Keratinocyte (primary cell): ENCODE measurements at regions not wholly inside any gene's neighbourhood (a gene's known extent, or its start where the extent isn't known, plus 50 kb on each side); places are given as distances from the start of the nearest gene placed in this dataset.

ENCODE experiments used
- DNase-seq: peaks from one replicate; pipeline ENCODE4 v3.0.0-alpha.2; 2011; ENCODE audit warnings: low read depth, missing footprints, low spot score
- FAIRE-seq: peaks from 2 replicates; lab custom pipeline; 2011; peaks lifted over from hg19 to GRCh38; lab: Jason Lieb, UNC
- H2AFZ ChIP-seq: 2 replicates; pipeline ENCODE4 v1.6.0; 2012; ENCODE audit warnings: low read length, control low read depth, inconsistent platforms; ENCODE audit not compliant: control insufficient read depth
- H3K27ac ChIP-seq: 2 replicates; pipeline ENCODE4 v1.5.1; 2011; ENCODE audit warnings: low read length; ENCODE audit not compliant: control insufficient read depth, insufficient read depth
- H3K27me3 ChIP-seq: 3 replicates; pipeline ENCODE4 v1.6.0; 2011; ENCODE audit warnings: low read length; ENCODE audit not compliant: control insufficient read depth, insufficient read depth; ENCODE audit errors: extremely low read depth
- H3K36me3 ChIP-seq, 2 experiments: 2 replicates in 1 of 2; 3 replicates in 1 of 2; pipeline ENCODE4 v1.5.1; 2011; ENCODE audit warnings: low read length in 2 of 2, mild to moderate bottlenecking in 1 of 2; ENCODE audit not compliant: control insufficient read depth in 2 of 2, insufficient read depth in 2 of 2; ENCODE audit errors: extremely low read depth in 1 of 2
- H3K4me1 ChIP-seq: 3 replicates; pipeline ENCODE4 v1.5.1; 2011; ENCODE audit warnings: low read length; ENCODE audit not compliant: control insufficient read depth, insufficient read depth; ENCODE audit errors: extremely low read depth
- H3K4me2 ChIP-seq: 3 replicates; pipeline ENCODE4 v1.6.0; 2011; ENCODE audit warnings: low read depth, low read length; ENCODE audit not compliant: control insufficient read depth, insufficient read depth; ENCODE audit errors: extremely low read depth
- H3K4me3 ChIP-seq, 3 experiments: fragments of 200-600 bp in 1 of 3; sonication (generic) in 1 of 3; 2 replicates in 2 of 3; 3 replicates in 1 of 3; pipeline ENCODE4 v1.5.1; 2011 to 2016; ENCODE audit warnings: low read length in 3 of 3, mild to moderate bottlenecking in 3 of 3, control low read depth in 2 of 3, inconsistent platforms in 1 of 3, low read depth in 1 of 3, mixed read lengths in 1 of 3, mixed run types in 1 of 3, moderate library complexity in 1 of 3; ENCODE audit not compliant: control insufficient read depth in 2 of 3, insufficient read depth in 2 of 3; ENCODE audit errors: extremely low read depth in 1 of 3
- H3K79me2 ChIP-seq: 2 replicates; pipeline ENCODE4 v1.6.0; 2012; ENCODE audit warnings: low read length; ENCODE audit not compliant: control insufficient read depth, insufficient read depth
- H3K9ac ChIP-seq: 3 replicates; pipeline ENCODE4 v1.6.0; 2011; ENCODE audit warnings: low read length; ENCODE audit not compliant: control insufficient read depth, insufficient read depth; ENCODE audit errors: extremely low read depth
- H3K9me1 ChIP-seq: 3 replicates; pipeline ENCODE4 v1.6.0; 2011; ENCODE audit warnings: low read length; ENCODE audit not compliant: control insufficient read depth, insufficient read depth; ENCODE audit errors: extremely low read depth
- H3K9me3 ChIP-seq: 2 replicates; pipeline ENCODE4 v1.5.1; 2012; ENCODE audit warnings: low read depth, low read length; ENCODE audit not compliant: control insufficient read depth
- H4K20me1 ChIP-seq: 3 replicates; pipeline ENCODE4 v1.6.0; 2011; ENCODE audit warnings: low read length; ENCODE audit not compliant: control insufficient read depth, insufficient read depth; ENCODE audit errors: extremely low read depth
- EZH2 ChIP-seq: IDR thresholded peaks from one replicate; pipeline ENCODE4 v1.6.1; 2012; ENCODE audit warnings: inconsistent platforms, mild to moderate bottlenecking, low read length, moderate library complexity
- dilution Hi-C: fragments of 300-500 bp; cut with MboI; formaldehyde crosslinking; loops from one replicate; pipeline ENCODE4 v1.7.0; 2020; ENCODE audit warnings: low sequenced_read_pairs; ENCODE audit not compliant: extremely low pct_ligation_motif_present
- TF ChIP-seq, protein P1 (sequence below), 3 experiments: IDR thresholded peaks in 1 of 3; conservative IDR thresholded peaks in 1 of 3; optimal IDR thresholded peaks in 1 of 3; 2 replicates in 2 of 3; 3 replicates in 1 of 3; pipeline versions ENCODE3 to v1.5.1; 2011; ENCODE audit warnings: low read length in 3 of 3, mild to moderate bottlenecking in 3 of 3, moderate library complexity in 2 of 3, control low read depth in 1 of 3, inconsistent platforms in 1 of 3; ENCODE audit not compliant: insufficient read depth in 2 of 3; ENCODE audit errors: extremely low read depth in 1 of 3

DNA sequence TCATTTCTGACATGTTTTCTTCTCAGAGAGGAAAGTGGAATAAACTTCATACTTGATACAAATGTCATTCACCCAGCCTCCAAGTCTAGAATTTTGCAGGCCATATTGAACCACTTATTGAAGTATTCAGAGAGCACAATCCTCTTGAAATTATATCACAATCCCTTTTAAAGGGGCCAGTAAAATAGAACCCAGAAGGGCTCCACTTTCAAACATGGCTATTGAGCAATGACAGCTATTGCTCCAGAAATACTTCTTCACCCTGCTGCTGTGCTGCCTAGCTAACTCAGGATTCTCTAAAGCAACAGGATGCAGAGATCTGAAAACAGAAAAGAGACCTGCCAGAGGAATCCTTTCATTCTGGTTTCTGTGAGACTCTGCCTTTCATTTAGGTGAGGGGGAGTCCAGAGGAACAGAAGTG, 275.0 kb upstream of the CDH5 start:
- no peak for TF ChIP-seq EZH2
- Histone ChIP-seq H3K9me1 (no peaks in the 10 kb centered on the region), H3K9ac (no peak overlapping the region), H3K4me2 (no peak overlapping the region), H3K4me3 (no peak overlapping the region), H4K20me1 (no peaks in the 10 kb centered on the region), H3K27me3 (no peaks in the 10 kb centered on the region), H3K27ac (no peak overlapping the region), H3K4me1 (no peaks in the 10 kb centered on the region), H3K79me2 (no peaks in the 10 kb centered on the region), H3K36me3 (no peaks in the 10 kb centered on the region), H3K9me3 (no peaks in the 10 kb centered on the region), H2AFZ (no peak overlapping the region)
- dilution Hi-C loops, result no loop called here
- no peak for DNase-seq
- FAIRE-seq, result no peak

- no peaks in the 10 kb centered on the region for H3K9me1 ChIP-seq
- TF ChIP-seq, protein P1, sequence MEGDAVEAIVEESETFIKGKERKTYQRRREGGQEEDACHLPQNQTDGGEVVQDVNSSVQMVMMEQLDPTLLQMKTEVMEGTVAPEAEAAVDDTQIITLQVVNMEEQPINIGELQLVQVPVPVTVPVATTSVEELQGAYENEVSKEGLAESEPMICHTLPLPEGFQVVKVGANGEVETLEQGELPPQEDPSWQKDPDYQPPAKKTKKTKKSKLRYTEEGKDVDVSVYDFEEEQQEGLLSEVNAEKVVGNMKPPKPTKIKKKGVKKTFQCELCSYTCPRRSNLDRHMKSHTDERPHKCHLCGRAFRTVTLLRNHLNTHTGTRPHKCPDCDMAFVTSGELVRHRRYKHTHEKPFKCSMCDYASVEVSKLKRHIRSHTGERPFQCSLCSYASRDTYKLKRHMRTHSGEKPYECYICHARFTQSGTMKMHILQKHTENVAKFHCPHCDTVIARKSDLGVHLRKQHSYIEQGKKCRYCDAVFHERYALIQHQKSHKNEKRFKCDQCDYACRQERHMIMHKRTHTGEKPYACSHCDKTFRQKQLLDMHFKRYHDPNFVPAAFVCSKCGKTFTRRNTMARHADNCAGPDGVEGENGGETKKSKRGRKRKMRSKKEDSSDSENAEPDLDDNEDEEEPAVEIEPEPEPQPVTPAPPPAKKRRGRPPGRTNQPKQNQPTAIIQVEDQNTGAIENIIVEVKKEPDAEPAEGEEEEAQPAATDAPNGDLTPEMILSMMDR (optimal IDR thresholded peaks at IDR 0.05 in 1 of 3, IDR thresholded peaks at IDR 0.05 in 1 of 3, conservative IDR thresholded peaks at IDR 0.05 in 1 of 3; ENCODE audit: extremely low read depth in 1 of 3, insufficient read depth in 2 of 3, low read length in 3 of 3), result no peak
- no peak for TF ChIP-seq EZH2
- no peak overlapping the region for H3K27ac ChIP-seq
- no peak overlapping the region for H3K4me3 ChIP-seq
- no peaks in the 10 kb centered on the region for H3K36me3 ChIP-seq
- DNase-seq, result no peak
- dilution Hi-C loops, result no loop called here
- H2AFZ ChIP-seq, result no peak overlapping the region
- H3K4me2 ChIP-seq, result no peak overlapping the region
- no peaks in the 10 kb centered on the region for H3K27me3 ChIP-seq
- no peak overlapping the region for H3K9ac ChIP-seq
- H3K9me3 ChIP-seq, result no peaks in the 10 kb centered on the region
- no peaks in the 10 kb centered on the region for H4K20me1 ChIP-seq
- no peak for FAIRE-seq
- H3K79me2 ChIP-seq, result no peaks in the 10 kb centered on the region
- H3K4me1 ChIP-seq, result peaks cover 4% of the 10 kb centered on the region
Observed at GRCh38 chr16:66088681-66089080, 277.8 kb upstream of the CDH5 start.

GRCh38 chr16:66087308-66087707, 279.2 kb upstream of the CDH5 start:
- DNase-seq, result no peak
- Histone ChIP-seq H3K9me3 (no peaks in the 10 kb centered on the region), H3K27me3 (no peaks in the 10 kb centered on the region), H2AFZ (no peak overlapping the region), H3K4me2 (no peak overlapping the region), H3K4me1 (peaks cover 6% of the 10 kb centered on the region), H3K4me3 (no peak overlapping the region), H4K20me1 (no peaks in the 10 kb centered on the region), H3K79me2 (no peaks in the 10 kb centered on the region), H3K36me3 (no peaks in the 10 kb centered on the region), H3K9ac (no peak overlapping the region), H3K9me1 (no peaks in the 10 kb centered on the region), H3K27ac (no peak overlapping the region)
- dilution Hi-C loops, result no loop called here
- no peak for FAIRE-seq
- no peak for TF ChIP-seq EZH2
- TF ChIP-seq, protein P1 (optimal IDR thresholded peaks at IDR 0.05 in 1 of 3, IDR thresholded peaks at IDR 0.05 in 1 of 3, conservative IDR thresholded peaks at IDR 0.05 in 1 of 3; ENCODE audit: extremely low read depth in 1 of 3, insufficient read depth in 2 of 3, low read length in 3 of 3), result no peak
